GM19238 (cell line): ENCODE measurements at regions not wholly inside any gene's neighbourhood (a gene's known extent, or its start where the extent isn't known, plus 50 kb on each side); places are given as distances from the start of the nearest gene placed in this dataset.

Experiments used
- DNase-seq: peaks from one replicate; pipeline ENCODE4 v3.0.0; 2011; ENCODE audit warnings: low spot score; ENCODE audit not compliant: insufficient read length

DNA sequence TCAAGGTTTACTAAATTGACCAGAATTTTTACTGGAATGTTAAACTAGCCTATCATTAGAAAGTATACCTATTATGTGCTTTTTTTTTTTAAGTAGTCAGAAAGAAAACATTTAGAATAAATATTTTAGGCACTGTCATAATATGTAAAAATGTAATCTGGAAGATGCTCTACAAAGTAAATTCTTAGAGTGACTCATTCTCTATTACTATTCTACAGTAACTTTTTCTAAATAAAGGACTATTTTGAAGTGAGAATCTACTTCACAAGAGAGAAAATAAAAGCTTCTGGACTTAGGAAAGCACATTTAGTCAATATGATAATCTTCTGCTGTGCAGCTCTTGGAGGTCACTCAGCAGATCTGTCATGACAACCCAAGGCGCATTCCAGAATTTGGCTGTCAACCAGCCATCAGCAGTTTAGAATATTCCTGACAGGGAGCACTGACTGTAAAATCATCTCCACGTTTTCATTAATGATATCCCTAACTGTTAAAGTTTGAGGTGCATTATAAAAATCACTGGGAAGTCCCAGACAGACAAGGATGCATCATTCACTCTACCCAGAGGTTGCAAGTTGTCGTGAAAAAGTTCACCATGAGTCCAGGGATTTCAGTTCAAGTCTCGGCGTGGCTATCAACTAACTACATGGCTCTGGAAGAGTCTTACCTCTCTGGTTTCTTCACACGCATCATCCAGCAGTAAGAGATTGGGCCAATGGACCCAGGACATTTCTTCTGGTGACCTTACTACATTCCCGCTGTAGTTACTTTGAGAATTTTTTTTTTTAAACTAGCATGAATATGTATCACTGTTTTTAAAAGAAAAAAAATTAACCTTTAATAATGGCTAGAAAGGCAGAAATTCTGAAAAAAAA, 374.9 kb downstream of the GJA1 start:
- DNase-seq, result no peak

DNA sequence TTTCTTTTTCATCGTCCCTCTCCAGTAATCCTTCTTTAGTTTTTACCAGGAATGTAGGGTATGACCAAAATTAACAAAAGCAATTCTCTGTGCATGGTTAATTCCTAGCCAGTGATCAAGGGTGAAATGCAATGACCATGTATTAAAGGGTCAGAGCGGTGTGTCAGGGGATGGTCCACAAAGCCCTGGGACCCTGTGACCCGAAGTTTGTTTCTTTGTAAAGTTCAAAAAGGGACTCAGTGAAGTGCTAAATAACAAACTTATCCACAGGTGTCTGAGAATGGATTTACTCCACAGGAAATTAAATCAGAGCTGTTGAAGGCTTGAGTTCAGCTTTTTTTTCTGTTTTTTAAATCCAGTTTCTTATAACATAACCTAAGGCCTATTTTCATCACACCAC, 375.7 kb downstream of the GJA1 start:
- DNase-seq, result no peak

DNA sequence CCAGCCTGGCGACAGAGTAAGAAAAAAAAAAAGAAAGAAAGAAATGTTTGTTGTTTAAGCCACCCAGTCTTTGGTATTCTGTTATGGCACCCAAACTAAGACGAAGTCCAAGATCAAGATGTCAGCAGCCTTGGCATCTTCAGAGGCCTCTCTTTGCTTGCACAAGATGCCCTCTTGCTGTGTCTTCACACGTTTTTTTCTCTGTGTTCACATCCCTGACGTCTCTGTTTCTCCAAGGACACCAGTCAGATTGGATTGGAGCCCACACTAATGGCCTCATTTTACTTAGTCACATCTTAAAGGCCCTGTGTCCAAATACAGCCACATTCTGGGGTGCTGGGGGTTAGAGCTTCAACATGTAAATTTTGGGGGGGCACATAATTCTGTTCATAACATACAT, 380.9 kb downstream of the GJA1 start:
- DNase-seq, result no peak

DNA sequence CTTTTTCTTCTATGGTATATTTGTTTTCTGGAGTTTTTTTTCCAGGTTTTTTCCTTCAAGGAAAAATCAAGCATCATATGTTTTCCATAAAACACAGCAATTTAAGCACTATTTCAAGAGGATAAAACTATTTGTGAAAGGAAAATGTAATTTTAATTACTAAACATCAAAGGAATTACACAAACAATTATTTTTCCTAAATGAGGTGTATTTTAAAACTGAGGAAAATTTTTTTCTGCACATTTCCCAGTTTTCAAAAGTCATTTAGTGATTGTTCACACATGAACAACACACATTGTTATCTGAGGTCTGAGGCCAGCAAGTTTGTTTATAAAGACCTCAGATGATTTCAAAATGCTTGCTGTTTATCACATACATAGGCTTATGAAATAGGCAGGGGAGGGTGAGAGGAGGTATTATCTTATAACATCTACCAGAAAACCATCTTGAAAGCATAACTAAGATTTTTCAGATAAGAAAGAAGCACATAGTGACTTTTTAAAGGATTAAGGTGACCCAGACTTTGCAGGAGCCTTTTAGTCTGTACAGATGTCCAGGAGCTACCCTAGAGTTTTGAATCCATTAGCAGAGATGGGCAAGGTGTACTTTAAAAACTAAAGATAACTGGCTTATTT, 381.6 kb downstream of the GJA1 start:
- no peak for DNase-seq

DNA sequence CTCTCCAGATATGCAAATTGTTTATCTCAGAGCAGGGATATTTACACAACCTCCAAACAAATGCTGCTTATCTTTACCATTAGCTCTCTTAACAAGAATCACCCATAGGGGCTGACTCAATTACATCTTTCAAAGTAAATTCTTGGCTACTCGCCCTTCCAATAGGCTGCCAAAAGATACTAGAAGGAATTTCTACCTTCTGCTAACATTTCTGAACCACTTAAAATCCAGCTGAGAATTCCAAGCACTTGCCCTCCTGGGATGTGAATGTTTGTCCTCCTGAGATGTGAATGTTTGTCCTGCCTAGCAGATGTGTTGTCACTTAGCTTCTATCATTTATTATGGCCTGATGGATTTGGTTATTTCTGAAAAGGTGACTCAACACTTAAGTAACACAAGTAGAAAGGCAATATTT, 388.0 kb downstream of the GJA1 start:
- no peak for DNase-seq

DNA sequence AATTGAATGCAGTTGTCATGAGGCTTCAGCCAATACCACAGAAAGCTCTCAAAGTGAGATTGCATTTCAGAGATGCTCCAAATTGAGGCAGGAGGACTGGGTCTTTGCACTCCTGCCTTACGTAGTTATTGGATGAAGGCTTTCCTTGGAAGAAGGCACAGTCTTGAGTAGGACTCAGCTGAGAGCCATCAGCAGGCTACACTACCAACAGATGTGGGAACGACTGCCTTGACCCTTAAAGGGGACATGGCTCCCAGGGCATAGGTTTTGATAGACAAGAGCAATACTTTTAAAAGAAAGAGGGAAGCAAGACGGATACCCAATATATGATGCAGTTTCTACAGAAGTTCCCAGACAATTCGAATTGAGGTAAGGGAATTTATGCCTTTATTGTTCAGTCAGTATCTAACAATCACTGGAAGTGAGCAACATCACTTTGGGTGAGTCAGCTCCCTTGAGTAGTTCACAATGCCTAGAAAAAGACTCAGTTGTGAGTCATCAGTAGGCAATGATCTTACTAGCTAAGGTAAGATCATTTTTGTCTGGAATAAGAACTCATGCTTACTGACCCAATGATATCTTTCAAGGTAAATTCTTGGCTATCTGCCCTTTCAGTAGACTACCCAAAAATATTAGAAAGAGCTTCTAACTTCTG, 390.8 kb downstream of the GJA1 start:
- no peak for DNase-seq

DNA sequence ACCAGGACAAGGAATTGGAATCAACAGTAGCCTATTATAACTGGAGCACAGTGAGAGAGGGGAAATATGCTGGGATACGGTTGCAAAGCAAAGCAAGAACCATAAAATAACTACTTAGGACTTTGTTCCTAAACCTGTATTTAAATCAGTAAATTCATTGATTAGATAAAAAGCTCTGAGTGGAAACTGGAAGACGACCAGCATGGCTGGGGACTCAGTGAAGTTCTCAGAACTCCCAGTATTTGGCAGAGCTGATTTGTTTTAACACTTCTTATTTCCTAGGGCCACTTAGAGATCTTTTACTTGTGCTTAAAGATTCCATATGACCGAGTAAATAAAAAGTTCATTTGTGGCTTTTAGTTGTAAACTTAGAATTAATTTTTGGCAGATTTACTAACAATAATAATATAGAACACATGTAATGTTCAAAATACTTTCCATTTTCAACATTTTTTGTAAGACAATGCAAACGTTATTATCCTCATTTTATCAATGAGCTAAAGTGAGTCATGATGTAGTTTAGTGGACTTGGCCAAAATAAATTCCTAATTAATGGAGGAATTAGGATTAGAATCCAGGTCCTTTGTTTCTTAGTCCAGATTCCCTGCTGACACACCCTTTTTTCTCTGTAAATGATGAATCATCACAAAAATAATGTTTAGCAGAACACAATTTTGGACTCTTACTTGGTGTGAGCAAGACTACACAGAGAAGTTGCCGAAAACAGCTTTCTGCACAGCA, 392.9 kb downstream of the GJA1 start:
- no peak for DNase-seq

DNA sequence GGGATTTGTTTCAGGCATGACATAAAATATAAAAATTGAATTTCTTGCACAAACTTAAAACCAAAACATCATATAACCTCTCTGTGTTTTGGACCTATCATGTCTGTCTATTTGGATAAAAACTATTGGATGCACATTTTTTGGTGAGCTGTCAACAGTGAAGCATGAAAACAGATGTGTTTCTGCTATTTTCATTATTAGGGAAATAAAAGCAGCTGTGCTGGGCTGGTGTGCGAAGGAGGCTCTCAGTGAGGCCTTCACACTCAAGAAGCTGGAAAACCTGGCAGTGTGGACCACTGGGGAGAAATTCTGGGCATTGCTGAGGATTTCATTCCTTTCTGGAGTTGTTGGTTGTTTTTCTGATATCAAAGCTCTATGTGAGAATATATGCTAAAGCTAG, 395.3 kb downstream of the GJA1 start:
- DNase-seq, result no peak

DNA sequence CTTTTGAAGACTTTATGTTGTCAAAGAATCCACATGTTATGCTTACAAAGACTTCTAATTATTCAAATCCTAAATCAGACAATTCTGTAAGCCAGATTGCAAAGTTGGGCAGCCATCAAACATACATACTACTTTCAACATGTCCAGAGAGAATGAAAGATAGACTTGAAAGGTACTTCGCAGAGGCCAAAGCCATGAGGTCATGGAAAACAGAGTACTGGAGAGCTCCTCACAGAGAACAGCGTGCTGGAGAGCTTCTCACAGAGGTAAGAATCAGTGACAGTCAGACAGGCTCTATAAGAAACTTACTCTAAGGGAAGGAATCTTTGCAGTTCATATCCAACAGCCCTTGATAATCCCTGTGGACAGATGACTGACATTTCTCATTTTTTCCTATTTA, 400.2 kb downstream of the GJA1 start:
- DNase-seq, result no peak

DNA sequence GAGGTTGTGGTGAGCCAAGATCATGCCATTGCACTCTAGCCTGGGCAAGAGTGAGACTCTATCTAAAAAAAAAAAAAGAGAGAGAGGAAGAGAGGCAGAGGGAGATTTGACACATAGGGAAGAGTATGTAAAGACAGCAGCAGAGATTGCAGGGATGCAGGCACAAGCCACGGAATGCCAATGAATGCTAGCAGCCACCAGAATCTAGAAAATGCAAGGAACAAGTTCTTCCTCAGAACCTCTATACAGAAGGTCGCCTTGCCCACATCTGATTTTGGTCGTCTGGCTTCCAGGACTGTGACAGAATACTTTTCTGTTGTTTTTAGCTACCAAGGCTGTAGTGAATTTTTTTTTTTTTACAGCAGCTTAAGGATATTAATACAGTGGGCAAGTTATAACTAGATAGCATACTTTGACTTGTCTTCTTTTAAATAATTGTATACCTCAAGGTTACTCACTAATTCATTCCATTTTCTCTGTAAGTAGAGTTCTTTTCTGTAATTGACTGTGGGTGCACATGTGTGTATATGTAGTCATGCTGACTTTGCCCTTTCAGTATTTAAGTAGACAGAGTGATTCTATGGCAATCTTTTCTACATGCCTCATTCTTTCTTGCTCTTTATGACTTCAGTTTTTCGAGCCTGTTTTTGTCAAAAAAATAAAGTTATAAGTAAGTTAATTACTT, 402.2 kb downstream of the GJA1 start:
- DNase-seq, result no peak

DNA sequence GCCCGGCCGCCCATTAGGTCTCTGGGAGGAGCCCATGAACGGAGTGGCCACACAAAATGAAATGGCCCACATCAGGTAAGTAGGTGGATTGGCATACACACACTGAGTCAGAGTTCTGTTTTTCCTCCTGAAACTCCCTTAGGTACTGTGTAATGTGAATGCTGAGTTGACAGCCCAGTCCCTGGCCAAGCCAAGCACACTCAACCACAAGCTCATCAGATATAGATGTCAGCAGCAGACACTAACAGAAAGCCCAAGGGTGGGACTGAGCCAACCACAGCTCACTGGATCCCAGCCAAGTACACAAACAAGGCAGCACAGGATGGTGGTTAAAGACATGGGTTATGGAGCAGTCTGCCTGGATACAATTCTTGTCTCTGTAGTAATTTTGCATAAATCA, 403.4 kb downstream of the GJA1 start:
- no peak for DNase-seq

DNA sequence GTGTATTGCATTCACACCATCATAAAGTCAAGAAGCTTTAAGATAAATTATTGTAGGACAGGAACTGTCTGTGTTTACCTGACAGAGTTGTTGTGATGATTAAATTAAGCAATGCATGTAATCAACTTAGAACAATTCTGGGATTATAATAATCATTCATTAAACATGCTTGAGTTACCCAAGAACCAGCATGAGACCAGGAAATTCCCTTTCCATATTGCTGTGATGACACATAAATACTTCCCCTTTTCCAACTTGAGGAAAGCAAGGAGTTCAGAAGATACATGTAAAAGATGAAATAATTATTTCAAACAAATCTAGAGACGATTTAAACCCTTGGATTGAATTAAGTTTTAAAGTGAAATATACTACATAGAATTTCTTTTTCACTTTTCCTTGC, 404.4 kb downstream of the GJA1 start:
- no peak for DNase-seq

DNA sequence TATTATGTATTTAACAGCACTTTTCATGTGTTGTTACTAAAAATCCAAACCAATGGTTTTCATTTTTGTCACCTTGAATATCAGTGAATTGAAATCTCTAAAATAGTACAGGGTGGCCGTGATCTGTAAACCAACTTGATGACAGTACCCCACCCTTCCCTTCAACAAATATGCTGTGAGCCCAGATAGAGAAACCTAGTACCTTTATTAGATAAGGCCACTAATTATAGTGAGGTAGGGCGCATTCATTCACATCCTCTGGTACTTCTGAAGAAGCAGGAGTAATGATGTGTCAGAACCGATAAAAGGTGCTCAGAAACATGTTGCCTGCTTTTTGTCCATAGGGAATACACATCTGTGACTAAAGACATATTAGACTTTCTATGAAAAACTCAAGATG, 409.5 kb downstream of the GJA1 start:
- no peak for DNase-seq

DNA sequence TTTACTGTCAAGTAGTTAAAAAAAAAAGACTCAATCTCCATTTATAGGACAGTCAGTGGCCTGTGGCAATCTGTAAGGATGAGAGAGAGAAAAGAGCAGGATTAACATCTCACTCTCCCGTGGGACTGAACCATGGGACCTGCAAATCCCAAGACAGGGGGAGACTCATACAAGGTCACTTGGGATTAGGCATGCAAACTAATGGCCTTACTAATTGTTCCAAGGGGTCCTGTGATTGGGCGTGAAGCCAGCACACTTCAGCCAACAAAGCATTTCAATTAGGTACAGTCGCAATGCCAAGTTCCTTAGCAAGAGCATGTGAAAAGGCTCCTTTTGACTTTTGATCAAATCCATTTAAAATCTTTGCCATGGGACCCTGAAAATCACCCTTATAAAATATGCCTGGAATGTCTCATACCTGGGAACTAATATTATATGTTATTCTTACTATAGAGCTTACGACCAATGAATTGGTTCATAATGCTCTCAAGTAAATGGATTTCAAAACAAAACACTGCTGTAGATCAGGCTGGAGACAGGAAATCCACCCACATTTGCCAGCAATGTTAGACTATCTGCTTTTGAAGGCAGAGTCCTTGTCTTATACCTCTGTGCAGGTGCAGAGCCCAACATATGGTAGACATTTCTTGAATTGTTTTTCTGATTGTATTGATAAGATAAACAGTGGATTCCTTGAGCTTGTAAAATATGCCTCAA, 412.5 kb downstream of the GJA1 start:
- DNase-seq, result no peak

DNA sequence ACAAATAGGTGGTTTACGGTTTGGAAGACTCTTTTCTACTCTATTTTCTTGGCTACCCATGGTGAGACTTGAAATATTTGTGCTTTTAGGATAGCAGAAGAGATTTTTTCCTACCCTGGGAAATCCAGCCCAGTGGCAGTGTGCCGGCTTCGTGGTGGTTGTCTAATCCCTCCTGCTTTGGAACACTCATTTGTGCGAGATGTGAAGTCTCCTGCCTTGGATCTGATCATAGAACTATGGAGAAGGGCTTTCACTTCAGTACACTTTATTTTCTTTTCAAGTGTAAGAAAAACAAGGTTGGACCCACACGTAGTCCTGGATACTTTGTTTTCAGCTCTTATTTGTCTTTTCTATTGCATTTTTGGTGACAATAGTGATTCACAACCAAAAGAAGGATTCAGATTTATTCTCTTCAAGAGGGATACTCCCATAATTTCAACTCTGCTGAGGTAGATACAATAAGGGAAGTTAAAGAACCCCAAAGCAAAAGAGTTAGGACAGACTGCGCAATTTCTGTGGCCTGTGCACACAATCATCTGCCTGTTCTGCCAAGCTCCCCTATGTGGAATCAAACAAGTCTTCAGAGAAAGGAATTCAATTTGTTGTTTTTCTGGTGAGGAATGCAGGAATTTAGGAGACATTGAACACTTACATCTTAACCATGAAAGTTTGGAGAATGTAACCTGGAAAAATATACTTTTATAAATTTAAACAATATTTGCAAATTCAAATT, 413.2 kb downstream of the GJA1 start:
- DNase-seq, result no peak

DNA sequence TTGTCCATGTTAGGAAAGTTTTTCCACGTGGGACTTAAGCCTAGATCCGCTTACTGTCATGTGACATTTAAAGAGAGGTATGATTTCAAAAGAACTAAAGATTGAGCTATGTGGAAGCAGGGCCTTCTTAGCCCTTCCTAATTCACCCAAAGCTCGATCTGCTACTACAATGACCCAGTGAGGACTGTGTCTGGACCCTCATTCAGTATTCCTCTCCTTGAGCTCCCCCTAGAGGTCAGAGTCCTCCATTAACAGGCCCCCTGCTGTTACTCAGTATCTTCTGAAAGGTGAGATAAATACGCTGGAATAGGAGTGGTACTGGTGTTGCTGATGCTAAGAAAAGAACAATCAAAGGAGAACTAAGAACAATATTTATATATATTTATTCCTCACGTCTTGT, 414.0 kb downstream of the GJA1 start:
- DNase-seq, result peak; percentile 12

DNA sequence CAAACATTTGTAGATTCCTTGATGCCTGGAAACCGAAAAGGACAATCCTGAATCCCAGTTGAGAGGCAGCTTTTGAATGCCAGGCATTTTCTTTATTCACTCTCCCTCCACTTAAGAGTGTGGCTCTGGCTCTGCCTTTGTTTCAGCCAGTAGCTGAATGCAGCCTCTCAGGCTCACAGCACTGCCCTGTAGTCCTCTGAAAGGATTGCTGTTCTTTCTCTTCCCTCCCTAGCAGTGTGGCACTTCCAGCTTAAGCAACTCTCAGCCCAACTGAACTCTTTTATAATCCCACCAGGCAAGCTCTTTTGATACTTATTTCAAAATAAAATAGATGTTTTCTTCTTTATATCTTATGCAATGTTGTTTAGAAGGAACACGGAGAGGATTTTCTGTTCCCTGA, 415.6 kb downstream of the GJA1 start:
- no peak for DNase-seq

DNA sequence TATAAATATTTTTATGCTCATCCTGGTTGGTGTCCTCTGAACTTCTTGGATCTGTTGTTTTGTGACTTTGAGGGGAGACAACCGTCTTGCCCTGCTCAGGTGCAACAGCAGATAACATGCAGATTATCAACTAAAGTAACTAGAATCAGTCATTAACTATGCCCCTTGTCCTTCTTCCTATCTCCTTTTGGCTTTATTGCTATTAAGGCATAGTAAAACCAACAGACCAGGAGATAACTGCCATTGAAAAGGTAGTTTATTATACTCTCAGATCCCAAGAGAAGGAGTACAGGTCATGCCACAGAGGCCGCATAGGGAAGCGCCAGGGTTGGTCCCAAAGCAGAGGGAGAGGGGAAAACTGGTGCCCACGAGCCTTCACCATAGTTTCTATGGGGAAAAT, 418.2 kb downstream of the GJA1 start:
- DNase-seq, result no peak

DNA sequence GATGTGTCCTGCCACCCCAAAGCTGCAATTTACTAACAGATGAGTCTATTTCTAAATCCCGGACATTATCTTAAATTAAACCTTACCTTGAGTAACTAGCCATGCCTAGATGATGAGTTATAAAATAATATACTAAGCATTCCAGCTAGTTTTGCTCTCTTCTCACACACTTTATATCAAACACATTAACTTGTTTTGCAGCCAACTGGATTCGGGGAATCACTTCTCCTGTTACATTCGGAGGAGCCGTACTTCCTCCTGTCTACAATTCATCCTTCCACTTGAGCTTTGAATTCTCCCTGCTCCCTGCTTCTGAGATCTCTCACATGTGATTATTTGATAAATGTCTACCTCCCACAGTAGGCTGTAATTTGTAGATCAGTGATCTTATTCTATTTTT, 420.1 kb downstream of the GJA1 start:
- no peak for DNase-seq

DNA sequence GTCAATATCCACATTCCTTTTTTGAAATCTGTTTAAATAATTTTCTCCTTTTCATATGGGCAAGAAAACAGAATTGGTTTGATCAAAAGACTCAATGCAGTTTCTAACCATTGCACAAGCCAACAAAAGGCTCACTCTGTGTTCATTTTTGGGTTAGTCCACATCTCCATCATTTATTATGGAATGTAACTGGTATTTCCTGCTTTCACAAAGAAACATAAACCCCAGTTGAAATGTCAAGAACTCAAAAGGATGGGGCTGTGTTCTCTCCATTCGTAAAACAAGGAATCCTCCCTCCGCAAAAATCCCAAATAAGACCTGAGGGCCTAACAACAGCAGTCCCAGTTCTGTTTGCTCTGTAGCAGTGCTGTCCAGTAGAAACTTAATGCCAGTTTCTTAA, 420.9 kb downstream of the GJA1 start:
- DNase-seq, result no peak
